ENCODE measurements at regions not wholly inside any gene's neighbourhood (a gene's known extent, or its start where the extent isn't known, plus 50 kb on each side); places are given as distances from the start of the nearest gene placed in this dataset.

DNA sequence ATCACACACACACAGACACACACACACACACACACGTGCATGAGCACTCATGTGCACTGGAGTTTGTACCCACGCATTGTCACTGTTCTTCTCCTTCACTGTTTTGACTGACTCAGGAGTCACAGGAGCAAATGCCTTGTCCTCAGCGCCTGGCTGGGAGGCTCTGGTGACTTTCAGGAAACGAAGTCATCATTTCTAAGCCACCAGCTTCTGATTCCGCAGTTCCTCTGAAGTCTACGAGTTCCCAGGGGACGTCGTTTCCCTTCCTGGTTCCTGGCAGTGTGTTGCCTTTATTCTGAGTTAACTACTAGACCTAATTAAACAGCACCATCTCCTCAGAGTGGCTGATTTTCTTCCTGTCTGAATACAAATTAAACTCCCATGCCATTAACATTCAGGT is 82.2 kb upstream of the PMEPA1 start:
- intact Hi-C loops (cut with DNase I): no loop called here
- Histone ChIP-seq H3K27me3 (ENCODE audit: control insufficient read depth, insufficient read depth) (no peaks in the 10 kb centered on the region), H3K27ac (ENCODE audit: low read length) (no peak overlapping the region), H3K4me3 (ENCODE audit: low read length) (no peak overlapping the region), H3K9me3 (ENCODE audit: control insufficient read depth, low read length) (no peaks in the 10 kb centered on the region), H3K4me1 (ENCODE audit: control insufficient read depth, insufficient read depth, low read length) (no peaks in the 10 kb centered on the region)
- WGBS: 43% methylated on average over 8 of the region's 8 CpGs
- ATAC-seq: peak in 1 of 2 donors; percentile 59
- peak in 1 of 3 donors; percentile 40 for DNase-seq

- ATAC-seq: no peak
- DNase-seq: no peak
- intact Hi-C loops (cut with DNase I): no loop called here
- 89% methylated on average over 15 of the region's 15 CpGs for WGBS
- no peak overlapping the region for H3K27ac ChIP-seq (ENCODE audit: low read length)
- H3K4me1 ChIP-seq (ENCODE audit: control insufficient read depth, insufficient read depth, low read length): no peaks in the 10 kb centered on the region
- no peaks in the 10 kb centered on the region for H3K9me3 ChIP-seq (ENCODE audit: control insufficient read depth, low read length)
- H3K27me3 ChIP-seq (ENCODE audit: control insufficient read depth, insufficient read depth): no peaks in the 10 kb centered on the region
- H3K4me3 ChIP-seq (ENCODE audit: low read length): no peak overlapping the region
These were observed 81.6 kb upstream of the PMEPA1 start for GRCh38 chr20:57791178-57791962.

DNA sequence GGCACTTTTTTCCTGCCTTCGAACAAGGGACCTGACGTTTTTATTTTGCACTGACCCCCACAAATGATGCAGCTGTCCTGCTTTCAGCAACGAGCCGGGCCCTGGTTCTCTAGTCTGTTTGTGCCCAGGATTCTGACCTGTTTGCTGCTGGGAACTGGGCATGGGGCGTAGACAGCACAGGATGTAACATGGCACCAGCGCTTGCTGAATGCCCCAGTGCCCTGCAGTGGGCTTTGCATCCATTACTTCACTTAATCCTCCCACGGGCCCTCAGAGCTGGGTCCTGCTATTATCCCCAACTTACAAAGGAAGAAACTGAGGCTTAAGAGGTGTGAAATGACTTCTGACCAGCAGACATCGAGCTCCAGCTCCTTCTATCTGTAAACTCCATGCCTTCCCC is 80.4 kb upstream of the PMEPA1 start:
- Histone ChIP-seq H3K27me3 (ENCODE audit: control insufficient read depth, insufficient read depth) (no peaks in the 10 kb centered on the region), H3K4me3 (ENCODE audit: low read length) (no peak overlapping the region), H3K9me3 (ENCODE audit: control insufficient read depth, low read length) (no peaks in the 10 kb centered on the region), H3K4me1 (ENCODE audit: control insufficient read depth, insufficient read depth, low read length) (no peaks in the 10 kb centered on the region), H3K27ac (ENCODE audit: low read length) (no peak overlapping the region)
- no peak for DNase-seq
- 81% methylated on average over 8 of the region's 8 CpGs for WGBS
- intact Hi-C loops (cut with DNase I): no loop called here
- ATAC-seq: no peak

DNA sequence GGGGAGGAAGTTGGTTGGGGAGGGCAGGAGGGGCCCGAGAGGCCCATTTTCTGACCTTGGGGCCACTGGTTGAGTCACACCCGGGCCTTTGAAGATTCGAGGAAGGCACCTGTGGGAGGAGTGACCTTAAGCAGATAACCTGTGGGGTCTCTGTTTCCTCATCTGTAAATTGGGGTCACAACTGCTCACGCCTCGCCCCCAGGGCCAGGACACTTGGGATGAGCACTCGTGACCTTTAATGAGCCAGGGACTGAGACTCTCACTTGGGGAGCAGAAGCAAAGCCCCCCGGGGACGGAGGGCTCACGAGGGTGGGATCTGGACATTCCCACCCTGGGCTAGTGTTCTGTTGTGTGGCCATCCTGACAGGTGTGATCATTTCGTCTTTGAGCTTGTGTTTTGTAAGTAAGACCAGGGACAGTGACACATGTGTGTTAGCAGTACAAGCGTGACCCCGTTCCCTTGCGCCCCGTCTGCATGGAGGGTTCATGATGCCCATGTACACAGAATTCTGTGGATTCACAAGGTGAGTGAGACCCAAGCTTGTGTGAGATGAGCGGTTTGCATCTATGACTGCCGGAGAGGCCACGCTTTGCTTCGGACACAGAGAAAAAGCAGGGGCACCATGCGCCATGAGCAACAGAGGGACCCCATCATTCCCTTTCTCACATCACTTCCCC is 79.3 kb upstream of the PMEPA1 start:
- Histone ChIP-seq H3K4me1 (ENCODE audit: control insufficient read depth, insufficient read depth, low read length) (no peaks in the 10 kb centered on the region), H3K27me3 (ENCODE audit: control insufficient read depth, insufficient read depth) (no peaks in the 10 kb centered on the region), H3K4me3 (ENCODE audit: low read length) (no peak overlapping the region), H3K9me3 (ENCODE audit: control insufficient read depth, low read length) (no peaks in the 10 kb centered on the region), H3K27ac (ENCODE audit: low read length) (no peak overlapping the region)
- ATAC-seq (no peak), DNase-seq (no peak)
- intact Hi-C loops (cut with DNase I): no loop called here
- WGBS: 88% methylated on average over 19 of the region's 19 CpGs

DNA sequence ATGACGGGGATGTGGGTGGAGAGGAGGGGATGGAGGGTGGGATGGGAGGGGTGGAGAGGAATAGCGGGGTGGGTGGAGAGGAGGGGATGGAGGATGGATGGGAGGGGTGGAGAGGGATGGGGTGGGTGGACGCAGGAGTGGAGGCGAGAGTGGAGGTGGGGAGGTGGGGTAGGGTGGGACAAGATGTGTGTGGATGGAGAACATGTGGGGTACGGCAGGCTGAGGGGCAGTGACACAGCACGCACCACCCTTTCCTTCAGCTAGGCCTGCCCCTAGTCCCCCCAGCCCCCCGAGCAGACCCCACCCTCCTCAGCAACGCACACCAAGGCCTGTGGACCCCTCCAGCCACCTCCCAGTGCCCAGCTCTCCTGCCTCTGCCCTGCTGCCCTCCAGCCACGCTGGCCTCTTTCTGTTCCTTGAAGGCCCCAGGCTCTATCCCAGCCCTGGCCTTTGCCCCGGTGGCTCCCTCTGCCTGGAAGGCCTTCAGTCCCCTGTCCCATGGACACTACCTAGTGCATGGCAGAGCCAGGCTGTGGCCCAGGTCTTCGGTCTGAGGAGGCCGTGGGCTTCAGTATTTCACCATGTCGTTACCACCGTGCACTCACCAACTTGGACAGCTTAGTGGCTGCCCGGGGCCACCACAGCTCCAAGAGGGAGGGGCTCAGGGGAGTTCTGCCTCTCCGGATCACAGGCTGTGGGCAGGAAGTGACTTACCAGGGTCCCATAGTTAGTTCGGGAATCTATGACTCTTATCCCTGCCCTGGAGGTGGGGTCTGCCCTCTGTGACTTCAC is 78.4 kb upstream of the PMEPA1 start:
- Histone ChIP-seq H3K9me3 (ENCODE audit: control insufficient read depth, low read length) (no peaks in the 10 kb centered on the region), H3K27ac (ENCODE audit: low read length) (no peak overlapping the region), H3K4me1 (ENCODE audit: control insufficient read depth, insufficient read depth, low read length) (no peaks in the 10 kb centered on the region), H3K4me3 (ENCODE audit: low read length) (no peak overlapping the region), H3K27me3 (ENCODE audit: control insufficient read depth, insufficient read depth) (no peaks in the 10 kb centered on the region)
- WGBS: 86% methylated on average over 17 of the region's 17 CpGs
- ATAC-seq (no peak), DNase-seq (no peak)
- intact Hi-C loops (cut with DNase I): no loop called here

- Histone ChIP-seq H3K27me3 (ENCODE audit: control insufficient read depth, insufficient read depth) (no peaks in the 10 kb centered on the region), H3K9me3 (ENCODE audit: control insufficient read depth, low read length) (no peaks in the 10 kb centered on the region), H3K27ac (ENCODE audit: low read length) (no peak overlapping the region), H3K4me3 (ENCODE audit: low read length) (no peak overlapping the region), H3K4me1 (ENCODE audit: control insufficient read depth, insufficient read depth, low read length) (no peaks in the 10 kb centered on the region)
- intact Hi-C loops (cut with DNase I): no loop called here
- DNase-seq (peak in 1 of 3 donors; percentile 12), ATAC-seq (no peak)
- 78% methylated on average over 10 of the region's 10 CpGs for WGBS
These were observed 77.6 kb upstream of the PMEPA1 start for GRCh38 chr20:57787151-57787989.

DNA sequence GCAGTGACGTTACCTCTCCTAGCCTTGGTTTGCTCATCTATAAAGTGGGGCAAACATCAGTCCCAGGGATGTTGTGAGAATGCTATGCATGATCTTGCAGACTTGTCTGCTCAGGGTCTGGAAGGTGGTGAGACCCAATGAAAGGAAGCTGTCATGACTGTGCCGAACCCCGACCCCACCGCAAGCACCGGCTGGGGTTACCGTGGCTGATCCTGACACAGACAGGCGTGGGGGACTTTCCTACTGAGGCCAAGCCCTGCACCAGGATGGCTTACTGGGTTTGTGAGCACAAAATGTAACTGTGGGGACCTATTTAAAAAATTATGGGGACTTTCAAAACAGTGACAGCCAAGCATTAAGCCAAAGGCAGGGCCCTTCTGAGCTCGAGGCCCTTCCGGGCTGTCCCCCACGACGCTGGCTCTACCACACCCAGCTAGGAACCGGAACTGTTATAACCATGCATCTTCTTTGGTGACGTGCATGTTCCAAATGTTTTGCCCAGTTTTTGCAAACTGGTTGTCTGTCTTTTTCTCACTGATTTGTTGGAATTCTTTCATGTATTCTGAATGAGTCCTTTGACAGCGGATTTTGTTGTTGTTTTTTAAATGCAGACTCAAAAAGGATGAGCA is 76.6 kb upstream of the PMEPA1 start:
- ATAC-seq: no peak
- intact Hi-C loops (cut with DNase I): no loop called here
- H3K27me3 ChIP-seq (ENCODE audit: control insufficient read depth, insufficient read depth): no peaks in the 10 kb centered on the region

DNA sequence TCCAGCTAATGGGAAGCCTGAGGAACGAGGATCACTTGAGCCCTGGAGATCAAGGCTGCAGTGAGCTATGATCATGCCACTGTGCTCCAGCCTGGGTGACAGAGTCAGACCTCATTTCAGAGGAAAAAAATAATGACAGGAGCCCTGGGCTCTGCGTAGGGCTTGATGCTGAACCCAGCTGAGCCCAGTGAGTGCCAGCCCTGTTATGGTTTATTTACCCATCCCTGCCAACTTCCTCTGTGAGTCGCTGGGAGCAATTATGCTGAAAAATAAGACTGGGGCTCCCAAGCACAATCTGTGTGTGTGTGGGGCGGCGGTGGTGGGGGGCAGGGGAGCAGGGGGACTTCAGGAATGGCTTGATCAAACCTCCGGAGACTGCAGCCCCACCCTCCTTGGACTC is 75.9 kb upstream of the PMEPA1 start:
- DNase-seq (no peak), ATAC-seq (no peak)
- no peaks in the 10 kb centered on the region for H3K9me3 ChIP-seq (ENCODE audit: control insufficient read depth, low read length)
- no peaks in the 10 kb centered on the region for H3K27me3 ChIP-seq (ENCODE audit: control insufficient read depth, insufficient read depth)
- intact Hi-C loops (cut with DNase I): no loop called here
- no peak overlapping the region for H3K4me3 ChIP-seq (ENCODE audit: low read length)
- no peaks in the 10 kb centered on the region for H3K4me1 ChIP-seq (ENCODE audit: control insufficient read depth, insufficient read depth, low read length)
- H3K27ac ChIP-seq (ENCODE audit: low read length): no peak overlapping the region
- WGBS: 82% methylated on average over 6 of the region's 6 CpGs

More for the DNA sequence above, 76.6 kb upstream of the PMEPA1 start:
- Histone ChIP-seq H3K9me3 (ENCODE audit: control insufficient read depth, low read length) (no peaks in the 10 kb centered on the region), H3K27ac (ENCODE audit: low read length) (no peak overlapping the region), H3K4me1 (ENCODE audit: control insufficient read depth, insufficient read depth, low read length) (no peaks in the 10 kb centered on the region), H3K4me3 (ENCODE audit: low read length) (no peak overlapping the region)
- no peak for DNase-seq
- 87% methylated on average over 14 of the region's 14 CpGs for WGBS

GRCh38 chr20:57785061-57785460 is 75.2 kb upstream of the PMEPA1 start:
- Histone ChIP-seq H3K27ac (ENCODE audit: low read length) (no peak overlapping the region), H3K4me1 (ENCODE audit: control insufficient read depth, insufficient read depth, low read length) (no peaks in the 10 kb centered on the region), H3K9me3 (ENCODE audit: control insufficient read depth, low read length) (no peaks in the 10 kb centered on the region), H3K4me3 (ENCODE audit: low read length) (no peak overlapping the region), H3K27me3 (ENCODE audit: control insufficient read depth, insufficient read depth) (no peaks in the 10 kb centered on the region)
- intact Hi-C loops (cut with DNase I): no loop called here
- DNase-seq (no peak), ATAC-seq (no peak)
- 85% methylated on average over 4 of the region's 4 CpGs for WGBS
